CD4-positive, alpha-beta T cell treated with Interleukin-2 at 100 ng/mL for 4 hours (primary cell): ENCODE measurements at regions not wholly inside any gene's neighbourhood (a gene's known extent, or its start where the extent isn't known, plus 50 kb on each side); places are given as distances from the start of the nearest gene placed in this dataset.
"Not testable (repeated sequence)": the region's sequence is repeated elsewhere in the genome, so short reads cannot be mapped to it uniquely, and the experiment has no call there.

Experiments used
- DNase-seq: peaks from one replicate; pipeline ENCODE4 v3.0.0-alpha.2; 2020; ENCODE audit warnings: low spot score

- no peak for DNase-seq
These were observed 1023.6 kb upstream of the HS3ST1 start for GRCh38 chr4:12452291-12452690.

GRCh38 chr4:12447451-12447850 lies 1018.8 kb upstream of the HS3ST1 start:
- DNase-seq: no peak

GRCh38 chr4:12446657-12447185 lies 1018.0 kb upstream of the HS3ST1 start:
- DNase-seq: no peak

- no peak for DNase-seq
These were observed 1017.6 kb upstream of the HS3ST1 start for GRCh38 chr4:12446256-12446655.

- DNase-seq: no peak
These were observed 1017.1 kb upstream of the HS3ST1 start for GRCh38 chr4:12445711-12446235.

- no peak for DNase-seq
These were observed 1011.1 kb upstream of the HS3ST1 start for GRCh38 chr4:12439633-12440305.

GRCh38 chr4:12431259-12431658 lies 1002.6 kb upstream of the HS3ST1 start:
- DNase-seq: not testable (repeated sequence)

GRCh38 chr4:12421364-12421763 lies 992.7 kb upstream of the HS3ST1 start:
- no peak for DNase-seq

- DNase-seq: no peak
These were observed 988.1 kb upstream of the HS3ST1 start for GRCh38 chr4:12416755-12417154.

GRCh38 chr4:12414181-12414812 lies 985.6 kb upstream of the HS3ST1 start:
- no peak for DNase-seq

- DNase-seq: no peak
These were observed 982.4 kb upstream of the HS3ST1 start for GRCh38 chr4:12411072-12411471.

GRCh38 chr4:12409507-12410190 lies 981.0 kb upstream of the HS3ST1 start:
- DNase-seq: no peak

- DNase-seq: no peak
These were observed 979.7 kb upstream of the HS3ST1 start for GRCh38 chr4:12408364-12408763.

- DNase-seq: no peak
These were observed 974.5 kb upstream of the HS3ST1 start for GRCh38 chr4:12403175-12403574.

- DNase-seq: no peak
These were observed 971.1 kb upstream of the HS3ST1 start for GRCh38 chr4:12399781-12400180.

- DNase-seq: no peak
These were observed 965.1 kb upstream of the HS3ST1 start for GRCh38 chr4:12393631-12394262.

GRCh38 chr4:12389604-12390003 lies 960.9 kb upstream of the HS3ST1 start:
- no peak for DNase-seq

GRCh38 chr4:12382567-12382966 lies 953.9 kb upstream of the HS3ST1 start:
- no peak for DNase-seq

- no peak for DNase-seq
These were observed 950.5 kb upstream of the HS3ST1 start for GRCh38 chr4:12379191-12379590.

GRCh38 chr4:12375805-12376204 lies 947.1 kb upstream of the HS3ST1 start:
- DNase-seq: no peak

- not testable (repeated sequence) for DNase-seq
These were observed 937.2 kb upstream of the HS3ST1 start for GRCh38 chr4:12365869-12366268.

GRCh38 chr4:12360391-12360790 lies 931.7 kb upstream of the HS3ST1 start:
- no peak for DNase-seq
